ENCODE measurements at regions not wholly inside any gene's neighbourhood (a gene's known extent, or its start where the extent isn't known, plus 50 kb on each side); places are given as distances from the start of the nearest gene placed in this dataset.
"Not testable (repeated sequence)": the region's sequence is repeated elsewhere in the genome, so short reads cannot be mapped to it uniquely, and the experiment has no call there.

DNA sequence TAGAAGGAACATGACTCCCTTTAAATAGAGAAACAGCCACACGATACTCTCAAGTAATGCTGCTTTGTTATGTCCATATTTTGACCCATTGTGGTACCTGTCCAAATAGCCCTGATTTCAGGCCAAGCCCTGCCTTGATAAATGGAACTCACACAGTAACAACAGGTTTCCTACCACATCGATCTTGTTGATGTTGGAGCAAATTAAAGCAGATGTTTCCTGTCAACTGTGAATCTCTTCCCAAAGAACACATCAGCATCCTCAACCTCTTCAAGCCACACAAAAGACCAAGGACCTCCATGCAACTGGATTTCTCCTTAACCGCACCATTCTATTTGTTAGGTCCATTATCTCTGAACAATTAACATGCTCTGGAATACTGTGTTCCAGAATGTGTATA lies 109.5 kb downstream of the FOXD4L6 start:
- not testable (repeated sequence) for DNase-seq (ENCODE audit: low read depth)

DNA sequence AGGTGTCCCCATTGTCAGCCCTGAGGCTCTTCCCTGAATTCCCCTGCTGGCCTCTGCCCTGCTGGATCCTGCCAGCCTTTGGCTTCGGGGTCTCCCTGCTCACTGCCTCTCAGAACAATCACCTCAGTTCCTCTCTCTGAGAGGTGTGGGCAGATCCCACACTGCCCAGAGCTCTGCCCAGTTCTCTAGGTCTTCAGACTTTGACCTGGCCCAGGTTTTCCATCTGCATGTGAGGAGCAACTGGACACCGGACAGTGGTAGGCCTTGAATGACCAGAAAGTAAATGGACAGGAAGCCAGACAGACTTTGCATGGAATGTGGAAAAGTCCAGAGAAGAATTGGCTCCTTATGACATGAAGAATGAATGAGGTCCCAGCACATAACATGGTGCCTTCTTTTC lies 111.8 kb downstream of the FOXD4L6 start:
- not testable (repeated sequence) for DNase-seq (ENCODE audit: low read depth)

DNA sequence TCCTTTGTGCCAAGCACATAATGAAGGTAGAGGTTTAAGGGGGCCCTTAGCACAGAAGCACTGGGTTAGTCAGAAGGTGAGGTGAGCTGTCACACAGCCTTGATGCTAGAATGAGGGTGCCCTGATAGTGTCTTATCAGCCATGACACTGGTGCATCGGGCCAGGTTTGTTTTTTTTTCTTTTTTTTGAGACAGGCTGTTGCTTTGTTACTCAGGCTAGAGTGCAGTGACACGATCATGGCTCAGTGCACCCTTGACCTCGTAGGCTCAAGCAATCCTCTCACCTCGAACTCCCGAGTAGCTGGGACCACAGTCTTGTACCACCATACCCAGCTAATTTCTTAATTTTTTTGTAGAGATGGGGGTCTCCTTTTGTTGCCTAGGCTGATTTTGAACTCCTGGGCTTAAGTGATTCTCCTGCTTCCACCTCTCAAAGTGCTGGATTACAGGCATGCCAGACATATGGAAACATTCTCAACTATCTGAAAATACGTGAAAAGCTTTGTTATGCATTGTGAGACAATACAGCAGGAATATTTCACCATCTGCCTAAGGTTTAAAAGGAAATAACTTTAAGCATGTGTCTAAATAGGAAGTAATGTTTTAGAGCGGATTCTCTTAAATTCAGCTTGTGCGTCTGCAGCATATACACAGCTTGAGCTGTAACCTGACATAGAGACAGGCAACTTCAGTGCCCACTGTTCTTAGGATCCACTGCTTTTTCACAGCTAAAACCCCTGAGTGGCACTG lies 128.4 kb downstream of the FOXD4L6 start:
- not testable (repeated sequence) for DNase-seq (ENCODE audit: low read depth)

DNA sequence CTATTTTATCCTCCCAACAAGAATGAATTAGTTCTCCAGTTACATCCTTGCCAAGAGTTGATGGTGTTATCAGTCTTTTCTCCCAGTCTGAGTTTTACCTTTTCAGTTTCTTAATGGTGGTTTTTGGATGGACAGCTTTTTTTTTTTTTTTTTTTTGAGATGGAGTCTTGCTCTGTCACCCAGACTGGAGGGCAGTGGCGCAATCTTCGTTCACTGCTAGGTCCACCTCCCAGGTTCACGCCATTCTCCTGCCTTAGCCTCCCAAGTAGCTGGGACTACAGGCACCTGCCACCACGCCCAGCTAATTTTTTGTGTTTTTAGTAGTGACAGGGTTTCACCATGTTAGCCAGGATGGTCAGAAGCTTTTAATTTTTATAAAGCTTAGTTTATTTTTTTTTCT lies 133.0 kb downstream of the FOXD4L6 start:
- DNase-seq (ENCODE audit: low read depth), result not testable (repeated sequence)

DNA sequence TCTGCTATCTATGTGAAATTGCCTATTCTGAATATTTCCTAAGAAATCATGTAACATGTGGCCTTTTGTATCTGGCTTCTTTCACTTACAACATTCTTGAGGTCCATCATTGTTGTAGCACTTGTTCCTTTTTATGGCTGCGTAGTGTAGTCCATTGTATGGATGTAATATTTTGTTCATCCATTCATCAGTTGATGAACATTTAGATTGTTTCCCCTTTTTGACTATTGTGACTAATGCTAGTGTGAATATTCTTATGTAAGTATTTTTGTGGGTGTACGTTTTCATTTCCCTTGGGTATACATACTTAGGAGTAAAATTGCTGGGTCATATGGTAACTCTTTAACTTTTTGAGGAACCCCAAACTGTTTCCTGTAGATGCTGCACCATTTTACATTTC lies 134.6 kb downstream of the FOXD4L6 start:
- DNase-seq (ENCODE audit: low read depth), result not testable (repeated sequence)

DNA sequence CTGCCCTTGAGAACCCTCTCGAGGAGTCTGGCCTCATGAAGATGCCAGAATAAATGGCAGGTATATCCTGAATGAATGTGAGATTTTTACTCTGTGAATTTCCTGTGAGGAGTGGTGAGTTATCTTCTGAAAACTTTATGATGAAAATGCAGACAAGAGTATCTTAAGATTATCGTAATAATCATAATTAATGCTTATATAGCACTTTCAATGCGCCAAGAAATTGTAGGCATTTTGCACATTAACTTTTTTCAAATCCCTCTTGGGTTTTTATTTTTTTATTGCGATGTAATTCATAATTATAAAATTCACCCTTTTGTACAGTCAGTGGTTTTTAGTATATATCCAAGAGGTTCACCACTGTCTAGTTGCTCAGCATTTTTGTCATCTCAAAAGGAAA lies 135.1 kb downstream of the FOXD4L6 start:
- not testable (repeated sequence) for DNase-seq (ENCODE audit: low read depth)

DNA sequence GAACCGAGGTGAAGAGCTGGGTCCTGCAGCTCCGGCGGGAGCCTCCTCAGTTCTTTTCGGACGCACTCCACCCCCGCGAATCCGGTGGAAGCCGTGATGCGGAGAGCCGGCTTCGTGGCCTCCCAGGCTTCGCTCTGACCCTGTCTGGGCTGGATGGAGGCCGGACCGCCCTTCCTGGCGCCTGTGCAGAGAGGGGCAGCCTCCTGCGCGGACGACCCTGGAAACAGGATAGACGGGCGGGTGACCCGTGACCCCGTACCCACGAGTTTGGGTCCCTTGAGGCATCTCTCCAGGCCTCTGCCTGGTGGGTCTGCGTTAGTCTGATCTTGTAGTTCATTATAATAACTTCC lies 136.0 kb downstream of the FOXD4L6 start:
- not testable (repeated sequence) for DNase-seq (ENCODE audit: low read depth)

DNA sequence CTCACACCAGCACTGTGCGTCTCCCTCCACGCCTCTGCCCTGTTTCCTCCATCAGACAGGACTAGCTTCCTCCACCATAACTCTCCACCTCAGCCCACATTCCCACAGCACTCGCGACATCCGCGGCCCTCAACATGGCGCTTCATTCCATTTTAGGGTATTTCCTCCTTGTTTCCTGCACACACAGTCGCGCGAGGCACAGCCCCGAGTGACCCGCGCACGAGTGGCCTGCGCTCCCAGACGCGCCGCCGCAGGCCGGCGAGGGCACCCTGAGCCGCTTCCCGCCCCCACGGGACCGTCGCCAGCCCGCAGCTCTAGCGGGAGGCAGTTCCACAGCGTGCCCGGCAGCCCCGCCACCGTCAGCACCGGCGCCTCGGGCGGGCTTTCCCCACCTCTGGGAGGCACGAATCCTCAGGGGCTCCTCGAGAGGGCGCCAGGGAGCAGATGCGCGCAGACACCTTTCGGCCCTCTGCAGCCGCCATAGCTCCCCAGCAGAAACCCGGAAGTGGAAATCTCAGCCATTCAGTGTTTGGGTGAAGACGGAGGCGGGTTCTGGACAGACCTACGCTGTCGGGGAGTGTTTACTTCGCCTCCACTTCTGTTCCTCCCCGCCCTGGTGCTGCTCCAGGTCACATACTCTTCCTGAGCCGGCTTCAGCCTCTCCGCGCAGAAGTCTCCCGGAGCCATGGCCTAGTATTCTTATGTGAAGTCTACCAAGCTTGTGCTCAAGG lies 136.6 kb downstream of the FOXD4L6 start:
- DNase-seq (ENCODE audit: low read depth), result peak; percentile 72

DNA sequence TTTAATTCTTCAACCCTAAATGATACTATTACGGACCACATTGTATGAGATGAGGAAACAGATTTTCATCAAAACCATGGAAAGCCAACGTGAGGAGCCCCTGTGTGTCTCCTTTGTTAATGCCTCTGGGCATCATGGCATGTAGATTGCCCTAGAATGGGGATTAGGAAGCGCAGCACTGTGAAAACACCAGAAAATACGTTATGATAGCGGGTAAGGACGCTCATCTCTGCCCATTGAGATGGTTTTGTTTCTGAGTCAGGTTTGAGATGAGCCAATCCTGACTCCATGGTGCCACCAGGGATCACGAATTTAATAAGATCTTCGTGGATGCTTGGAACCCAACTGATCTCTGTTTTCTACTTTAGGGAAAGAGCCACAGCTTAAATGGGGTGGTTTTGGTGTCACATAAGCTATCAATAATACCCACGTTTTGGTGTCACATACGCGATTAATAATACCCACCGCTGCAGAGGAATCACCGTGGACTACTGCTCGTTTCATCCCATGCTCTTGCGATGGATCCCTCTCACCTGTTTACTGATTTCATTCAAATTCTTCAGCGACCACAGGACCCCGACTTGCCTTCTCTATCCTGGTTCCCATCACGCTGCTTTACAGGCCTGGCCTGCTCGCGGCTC lies 137.3 kb downstream of the FOXD4L6 start:
- not testable (repeated sequence) for DNase-seq (ENCODE audit: low read depth)

DNA sequence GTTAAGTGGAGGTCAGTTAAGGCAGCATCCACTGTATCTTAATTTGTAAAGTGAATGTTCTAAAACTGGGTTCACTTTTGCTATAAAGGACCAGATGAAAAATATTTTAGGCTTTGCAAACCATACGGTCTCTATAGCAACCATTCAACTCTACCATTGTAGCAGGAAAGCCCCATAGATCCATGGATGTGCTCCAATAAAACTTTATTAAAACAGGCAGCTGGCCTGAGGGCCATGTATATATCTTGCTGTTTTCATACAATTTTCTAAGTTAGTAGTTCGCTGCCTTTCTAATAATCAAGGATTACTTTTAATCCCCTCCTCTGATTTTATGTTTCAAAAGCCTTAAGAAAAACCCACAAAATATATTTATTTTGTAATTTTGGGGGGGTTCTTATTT lies 142.1 kb downstream of the FOXD4L6 start:
- DNase-seq (ENCODE audit: low read depth), result not testable (repeated sequence)

DNA sequence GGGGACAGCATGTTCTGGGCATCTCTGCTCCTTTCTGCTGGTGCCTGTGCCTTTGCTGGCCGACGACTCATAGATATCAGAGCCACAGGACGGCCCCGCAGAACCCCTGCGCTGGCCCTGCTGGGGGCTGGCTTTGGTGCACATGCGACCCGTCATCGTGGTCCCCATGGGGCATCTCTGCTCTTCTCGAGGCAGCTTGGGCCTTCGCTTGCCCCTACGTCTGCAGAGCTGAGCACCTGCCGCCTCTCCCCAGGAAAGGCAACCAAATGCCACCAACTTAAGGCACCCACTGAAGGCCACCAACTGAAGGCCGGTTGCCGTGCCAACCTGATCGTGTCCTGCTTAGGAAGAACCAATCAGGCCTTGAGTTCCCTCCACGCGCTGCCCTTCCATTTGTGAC lies 153.1 kb downstream of the FOXD4L6 start:
- not testable (repeated sequence) for DNase-seq (ENCODE audit: low read depth)

DNA sequence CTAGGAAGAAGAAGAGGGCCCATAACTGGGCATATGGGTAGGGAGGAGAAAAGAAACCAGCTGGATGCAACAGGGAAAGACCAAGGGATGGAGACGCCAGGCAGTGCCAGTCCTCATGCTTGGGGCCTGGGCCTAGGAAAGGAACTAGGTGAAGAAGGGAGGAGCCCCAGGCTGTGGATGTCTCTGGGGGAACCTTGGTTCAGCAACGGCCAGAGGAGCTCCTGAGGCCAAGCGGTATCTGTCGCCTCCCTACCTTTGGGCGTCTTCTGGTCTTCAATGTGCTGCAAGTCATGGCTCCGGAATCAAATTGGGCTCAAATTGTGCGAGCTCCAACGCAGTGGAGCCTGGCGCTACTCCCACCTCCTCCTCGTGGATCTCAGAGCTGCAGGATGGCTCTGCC lies 153.6 kb downstream of the FOXD4L6 start:
- not testable (repeated sequence) for DNase-seq (ENCODE audit: low read depth)

DNA sequence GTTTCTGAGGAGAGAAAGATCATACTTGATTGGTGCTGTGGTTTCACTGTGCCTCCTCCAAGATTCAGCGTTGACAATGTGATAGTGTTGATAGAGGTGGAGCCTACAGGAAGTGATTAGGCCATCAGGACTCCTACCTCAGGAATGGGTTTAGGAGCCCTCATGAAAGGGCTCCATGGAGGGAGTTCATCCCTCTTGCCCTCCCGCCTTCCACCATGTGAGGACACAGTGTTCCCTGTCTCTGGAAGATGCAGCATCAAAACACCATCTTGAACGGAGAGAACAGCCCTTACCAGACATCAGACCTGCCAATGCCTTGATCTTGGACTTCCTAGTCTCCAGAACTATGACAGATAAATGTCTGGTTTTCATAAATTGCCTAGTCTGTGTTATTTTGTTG lies 156.7 kb downstream of the FOXD4L6 start:
- not testable (repeated sequence) for DNase-seq (ENCODE audit: low read depth)

DNA sequence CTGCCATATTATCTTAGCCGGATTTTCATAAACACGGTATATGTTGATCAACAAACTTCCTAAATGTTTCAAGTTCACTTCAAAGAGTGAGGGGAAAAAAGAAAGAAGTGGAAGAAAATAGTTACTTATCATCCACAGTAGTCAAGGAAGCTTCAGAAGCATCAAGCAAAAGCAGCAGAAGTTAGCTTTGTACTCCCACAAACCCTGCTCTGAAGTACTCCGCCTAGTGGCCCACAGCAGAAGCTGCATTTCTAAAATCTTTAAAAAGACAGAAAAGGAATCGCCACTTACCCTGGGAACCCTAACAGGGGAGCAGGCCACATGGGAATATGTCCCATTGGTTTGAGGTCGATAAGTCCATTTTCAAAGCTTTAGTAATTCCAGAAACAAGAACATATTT lies 158.1 kb downstream of the FOXD4L6 start:
- not testable (repeated sequence) for DNase-seq (ENCODE audit: low read depth)

DNA sequence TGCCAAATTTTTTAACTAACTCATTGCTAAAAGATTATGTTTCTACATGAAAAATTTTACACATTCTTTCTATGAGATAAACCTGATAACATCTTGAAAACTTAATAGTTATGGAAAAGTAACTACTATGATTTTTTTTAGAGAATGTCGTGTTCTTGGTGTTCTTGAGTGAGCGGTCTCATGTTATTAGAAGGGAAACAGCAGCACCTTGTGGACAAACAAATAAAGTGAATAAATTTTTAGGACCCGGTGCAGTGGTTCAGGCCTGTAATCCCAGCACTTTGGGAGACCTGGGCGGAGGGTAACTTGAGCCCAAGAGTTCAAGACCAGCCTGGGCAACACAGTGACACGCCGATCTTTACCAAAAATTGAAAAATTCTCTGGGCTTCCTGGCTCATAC lies 166.0 kb downstream of the FOXD4L6 start:
- DNase-seq (ENCODE audit: low read depth), result not testable (repeated sequence)

DNA sequence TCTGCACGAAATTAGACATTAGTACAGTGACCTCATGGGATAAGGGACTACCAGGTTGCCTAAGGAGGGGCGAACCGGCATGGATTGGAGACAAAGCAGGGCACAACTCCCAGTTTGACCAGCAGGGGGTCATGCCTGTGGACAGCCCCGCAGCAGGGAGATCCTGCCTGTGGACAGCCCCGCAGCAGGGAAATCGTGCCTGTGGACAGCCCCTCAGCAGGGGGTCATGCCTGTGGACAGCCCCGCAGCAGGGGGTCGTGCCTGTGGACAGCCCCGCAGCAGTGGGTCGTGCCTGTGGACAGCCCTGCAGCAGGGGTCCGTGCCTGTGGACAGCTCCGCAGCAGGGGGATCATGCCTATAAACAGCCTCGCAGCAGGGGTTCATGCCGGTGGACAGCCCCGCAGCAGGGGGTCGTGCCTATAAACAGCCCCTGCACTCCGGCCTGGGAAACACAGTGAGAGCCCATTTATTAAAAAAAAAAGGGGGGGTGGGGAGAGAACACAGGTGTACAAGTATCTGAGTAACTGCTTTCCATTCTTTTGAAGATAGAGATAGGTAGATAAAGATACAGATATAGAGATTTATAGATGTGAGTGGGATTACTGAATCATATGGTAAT lies 176.5 kb downstream of the FOXD4L6 start:
- DNase-seq (ENCODE audit: low read depth), result not testable (repeated sequence)

DNA sequence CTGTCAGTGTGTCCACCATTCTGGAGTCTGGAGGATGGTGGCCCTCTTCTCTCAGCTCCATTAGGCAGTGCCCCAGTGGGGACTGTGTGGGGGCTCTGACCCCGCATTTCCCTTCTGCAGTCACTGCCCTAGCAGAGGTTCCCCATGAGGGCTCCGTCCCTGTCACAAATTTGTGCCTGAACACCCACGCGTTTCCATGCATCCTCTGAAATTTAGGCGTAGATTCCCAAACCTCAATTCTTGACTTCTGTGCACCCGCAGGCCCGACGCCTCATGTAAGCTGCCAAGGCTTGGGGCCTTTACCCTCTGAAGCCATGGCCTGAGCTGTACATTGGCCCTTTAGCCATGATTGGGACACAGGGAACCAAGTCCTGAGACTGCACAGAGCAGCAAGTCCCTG lies 182.3 kb downstream of the FOXD4L6 start:
- not testable (repeated sequence) for DNase-seq (ENCODE audit: low read depth)

DNA sequence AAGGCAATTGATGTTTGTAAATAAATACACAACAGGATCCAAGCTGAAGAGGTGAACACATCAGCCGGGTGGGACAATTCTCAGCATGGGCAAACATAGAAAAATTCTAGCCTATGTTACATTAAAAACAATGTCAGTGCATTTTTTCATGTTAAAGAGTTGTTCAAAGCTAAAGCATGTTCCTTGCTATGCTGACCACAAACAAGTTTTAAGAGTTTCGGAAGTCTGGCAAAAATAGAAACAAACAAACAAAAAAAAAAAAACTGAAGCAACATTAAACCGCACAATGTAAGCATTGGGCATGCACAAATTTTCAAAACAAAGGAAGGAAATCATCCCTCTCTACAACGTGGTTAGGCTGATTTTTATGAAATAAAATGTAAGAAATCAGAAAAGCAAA lies 185.8 kb downstream of the FOXD4L6 start:
- not testable (repeated sequence) for DNase-seq (ENCODE audit: low read depth)

DNA sequence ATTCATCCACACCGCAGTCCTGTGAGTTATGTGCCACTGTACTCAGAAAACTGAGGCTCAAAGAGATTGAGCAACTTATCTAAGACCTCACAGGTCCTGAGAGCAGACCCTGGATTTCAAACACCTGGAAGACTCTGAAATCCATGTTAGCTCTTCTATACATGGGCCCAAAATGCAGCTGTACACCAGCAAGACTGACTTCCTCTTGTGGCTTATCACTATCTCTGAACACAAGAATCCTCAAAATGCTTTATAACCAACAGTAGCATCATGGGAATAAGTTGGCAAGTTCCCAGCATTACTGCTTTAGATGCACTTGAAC lies 188.6 kb downstream of the FOXD4L6 start:
- DNase-seq (ENCODE audit: low read depth), result peak; percentile 30

DNA sequence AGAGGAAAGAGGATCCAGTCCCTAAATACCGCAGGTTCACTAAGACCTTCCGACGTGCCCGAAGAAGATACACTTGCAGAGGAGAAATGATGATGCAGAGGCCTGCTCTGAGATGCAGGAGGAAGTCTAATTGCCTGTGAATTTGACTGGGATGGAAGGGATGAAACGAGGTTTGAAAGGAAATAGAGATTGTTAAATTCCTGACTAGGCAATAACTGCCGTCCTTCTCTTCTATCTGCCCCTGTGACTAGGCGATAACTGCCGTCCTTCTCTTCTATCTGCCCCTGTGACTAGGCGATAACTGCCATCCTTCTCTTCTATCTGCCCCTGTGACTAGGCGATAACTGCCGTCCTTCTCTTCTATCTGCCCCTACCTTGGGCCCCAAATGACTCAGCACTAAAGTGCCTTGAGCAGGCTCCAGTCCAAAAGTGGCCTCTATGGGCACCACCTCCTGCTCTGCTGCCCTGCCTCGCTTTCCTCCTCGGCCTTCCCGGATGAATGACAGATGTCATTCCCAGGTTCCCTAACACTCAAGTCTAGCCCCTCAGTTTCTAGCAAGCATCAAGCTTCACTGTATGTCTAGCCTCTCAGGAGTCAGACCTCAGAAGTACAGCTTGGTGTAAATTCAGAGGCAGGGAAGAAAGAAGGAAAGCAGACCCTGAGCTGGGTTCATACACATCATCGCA lies 189.1 kb downstream of the FOXD4L6 start:
- peak; percentile 77 for DNase-seq (ENCODE audit: low read depth)

DNA sequence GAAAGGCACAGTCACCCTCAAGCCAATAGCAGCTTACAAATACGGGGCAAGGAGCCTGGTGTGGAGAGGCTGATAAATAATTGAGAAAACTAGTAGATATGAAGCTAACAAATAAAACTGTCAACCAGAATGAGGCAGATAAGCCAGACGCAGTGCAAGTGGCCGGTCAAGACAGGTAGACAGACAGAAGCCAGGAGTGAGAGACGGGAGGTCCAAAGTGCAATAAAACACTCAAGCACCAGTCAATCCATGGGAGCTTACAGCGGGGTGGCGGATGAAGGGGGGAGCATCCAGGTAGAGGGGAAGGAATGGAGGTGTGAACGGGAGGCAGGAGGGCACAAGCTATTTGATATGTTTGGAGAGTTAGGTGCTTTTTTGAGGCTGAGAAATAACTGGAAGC lies 193.1 kb downstream of the FOXD4L6 start:
- DNase-seq (ENCODE audit: low read depth), result no peak

DNA sequence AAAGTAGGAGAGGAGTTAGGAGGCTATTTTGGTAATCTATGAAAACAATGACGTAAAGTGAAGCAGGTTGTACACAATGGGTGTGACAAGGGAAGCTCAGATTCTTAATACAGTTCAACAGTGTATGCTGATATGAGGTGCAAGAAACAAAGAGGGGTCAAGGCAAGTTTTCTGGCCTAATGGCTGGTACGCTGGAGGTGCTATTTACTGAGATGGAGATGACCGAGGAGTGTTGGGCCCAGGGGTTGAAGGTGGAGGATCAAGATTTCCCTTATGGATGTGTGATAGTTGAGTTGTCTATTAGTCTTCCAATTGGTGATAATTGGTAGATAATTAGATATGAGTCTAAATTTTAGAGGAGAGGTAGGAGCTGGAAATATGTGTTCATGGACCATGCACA lies 194.0 kb downstream of the FOXD4L6 start:
- not testable (repeated sequence) for DNase-seq (ENCODE audit: low read depth)
